Retinal pigment epithelial cell (primary cell): ENCODE measurements at regions not wholly inside any gene's neighbourhood (a gene's known extent, or its start where the extent isn't known, plus 50 kb on each side); places are given as distances from the start of the nearest gene placed in this dataset.

Experiments
- DNase-seq: peaks from one replicate; pipeline ENCODE4 v3.0.0-alpha.2; 2010; ENCODE audit warnings: low read depth
- H3K4me3 ChIP-seq: 2 replicates; pipeline ENCODE4 v1.5.1; 2011; ENCODE audit warnings: mild to moderate bottlenecking, low read length, control low read depth, moderate library complexity
- TF ChIP-seq, protein P1 (sequence below): conservative IDR thresholded peaks from 2 replicates; pipeline ENCODE4 v1.5.1; 2011; ENCODE audit warnings: low read depth, low read length, control low read depth, inconsistent platforms

GRCh38 chr7:10662982-10663884 lies 310.4 kb upstream of the PHF14 start:
- no peak for DNase-seq
- TF ChIP-seq, protein P1, sequence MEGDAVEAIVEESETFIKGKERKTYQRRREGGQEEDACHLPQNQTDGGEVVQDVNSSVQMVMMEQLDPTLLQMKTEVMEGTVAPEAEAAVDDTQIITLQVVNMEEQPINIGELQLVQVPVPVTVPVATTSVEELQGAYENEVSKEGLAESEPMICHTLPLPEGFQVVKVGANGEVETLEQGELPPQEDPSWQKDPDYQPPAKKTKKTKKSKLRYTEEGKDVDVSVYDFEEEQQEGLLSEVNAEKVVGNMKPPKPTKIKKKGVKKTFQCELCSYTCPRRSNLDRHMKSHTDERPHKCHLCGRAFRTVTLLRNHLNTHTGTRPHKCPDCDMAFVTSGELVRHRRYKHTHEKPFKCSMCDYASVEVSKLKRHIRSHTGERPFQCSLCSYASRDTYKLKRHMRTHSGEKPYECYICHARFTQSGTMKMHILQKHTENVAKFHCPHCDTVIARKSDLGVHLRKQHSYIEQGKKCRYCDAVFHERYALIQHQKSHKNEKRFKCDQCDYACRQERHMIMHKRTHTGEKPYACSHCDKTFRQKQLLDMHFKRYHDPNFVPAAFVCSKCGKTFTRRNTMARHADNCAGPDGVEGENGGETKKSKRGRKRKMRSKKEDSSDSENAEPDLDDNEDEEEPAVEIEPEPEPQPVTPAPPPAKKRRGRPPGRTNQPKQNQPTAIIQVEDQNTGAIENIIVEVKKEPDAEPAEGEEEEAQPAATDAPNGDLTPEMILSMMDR: no peak

GRCh38 chr7:10672186-10672585 lies 301.5 kb upstream of the PHF14 start:
- DNase-seq: no peak
- no peak overlapping the region for H3K4me3 ChIP-seq
- TF ChIP-seq, protein P1: no peak

More at GRCh38 chr7:10662982-10663884, 310.4 kb upstream of the PHF14 start:
- H3K4me3 ChIP-seq: no peak overlapping the region

DNA sequence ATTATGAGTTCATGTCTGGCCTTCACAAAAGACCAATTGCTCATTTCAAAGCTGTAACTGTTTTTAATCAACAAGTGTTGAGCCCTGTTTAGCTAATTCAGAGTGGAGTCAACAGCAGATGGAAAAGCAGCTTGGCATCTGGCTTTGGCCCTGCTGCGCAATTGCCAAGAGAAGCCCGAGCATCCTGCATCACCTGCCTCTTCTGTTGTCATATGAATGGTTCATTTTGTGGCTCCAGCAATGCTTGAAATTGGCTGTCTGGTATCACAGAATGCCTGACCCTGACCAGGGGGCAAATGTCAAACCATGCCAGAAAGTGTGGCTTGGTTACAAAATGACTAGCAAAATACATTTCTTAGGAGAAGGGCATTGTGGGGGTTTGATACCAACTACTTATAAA lies 296.5 kb upstream of the PHF14 start:
- TF ChIP-seq, protein P1: no peak
- H3K4me3 ChIP-seq: no peak overlapping the region
- no peak for DNase-seq

DNA sequence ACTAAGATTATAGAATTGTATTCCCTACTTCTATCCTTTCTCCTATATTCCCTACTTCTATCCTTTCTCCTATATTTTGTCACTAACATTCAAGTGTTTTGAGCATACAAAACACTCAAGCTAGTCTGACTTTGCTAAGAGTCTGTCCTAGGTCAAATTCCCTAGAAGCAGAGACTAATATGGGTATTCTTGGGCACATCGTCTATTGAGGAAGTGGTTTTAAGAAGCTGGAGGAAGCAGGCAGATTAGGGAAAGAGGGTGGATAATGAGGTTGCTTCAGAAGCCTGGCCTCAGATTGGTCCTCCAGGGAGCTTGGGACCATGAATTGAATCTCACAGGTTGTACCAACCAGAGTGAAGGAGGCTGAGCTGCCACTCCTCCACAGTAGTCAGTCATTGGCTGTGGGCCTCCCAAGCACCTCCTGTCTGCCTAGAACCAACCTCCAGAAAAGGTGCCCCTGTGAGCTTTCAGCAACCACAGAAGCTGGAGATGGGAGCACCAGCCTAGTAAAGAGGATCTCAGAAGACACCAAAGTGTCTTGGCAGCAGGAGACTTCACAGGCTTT lies 295.9 kb upstream of the PHF14 start:
- TF ChIP-seq, protein P1: no peak
- H3K4me3 ChIP-seq: no peak overlapping the region
- no peak for DNase-seq

DNA sequence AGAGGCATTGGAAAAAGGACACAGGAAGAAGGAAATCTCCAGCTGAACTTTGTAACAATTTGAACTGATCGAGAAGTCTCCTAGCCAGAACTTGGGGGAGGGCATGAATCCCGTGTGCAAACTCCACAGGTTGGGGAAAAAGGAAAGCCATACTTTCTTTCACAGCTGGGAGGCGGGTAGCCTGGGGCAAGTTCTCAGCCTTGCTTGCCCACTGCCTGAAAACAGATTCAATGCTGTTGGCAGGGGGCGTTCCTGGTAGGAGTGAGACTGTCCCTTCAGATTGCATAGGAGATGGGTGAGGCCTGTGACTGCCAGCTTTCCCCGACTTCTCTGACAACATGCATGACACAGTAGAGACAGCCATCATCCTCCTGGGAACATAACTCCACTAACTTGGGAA lies 289.1 kb upstream of the PHF14 start:
- TF ChIP-seq, protein P1: no peak
- no peak for DNase-seq
- no peak overlapping the region for H3K4me3 ChIP-seq

GRCh38 chr7:10685040-10685439 lies 288.6 kb upstream of the PHF14 start:
- H3K4me3 ChIP-seq: no peak overlapping the region
- TF ChIP-seq, protein P1: no peak
- no peak for DNase-seq

DNA sequence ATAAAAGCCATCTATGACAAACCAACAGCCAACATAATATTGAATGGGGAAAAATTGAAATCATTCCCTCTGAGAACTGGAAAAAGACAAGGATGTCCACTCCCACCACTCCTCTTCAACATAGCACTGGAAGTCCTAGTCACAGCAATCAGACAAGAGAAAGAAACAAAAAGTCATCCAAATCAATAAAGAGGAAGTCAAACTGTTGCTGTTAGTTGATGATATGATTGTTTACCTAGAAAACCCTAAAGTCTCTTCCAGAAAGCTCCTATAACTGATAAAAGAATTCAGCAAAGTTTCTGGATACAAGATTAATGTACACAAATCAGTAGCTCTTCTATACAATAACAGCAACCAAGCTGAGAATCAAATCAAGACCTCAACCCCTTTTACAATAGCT lies 285.1 kb upstream of the PHF14 start:
- DNase-seq: no peak
- TF ChIP-seq, protein P1: no peak
- no peak overlapping the region for H3K4me3 ChIP-seq
